GM10248 (cell line): ENCODE measurements at regions not wholly inside any gene's neighbourhood (a gene's known extent, or its start where the extent isn't known, plus 50 kb on each side); places are given as distances from the start of the nearest gene placed in this dataset.

Source experiments
- CTCF ChIA-PET: fragments of 300-600 bp; sonication (Branson Sonifier 250); formaldehyde crosslinking; extraction: SDS; loops from one replicate; lab custom pipeline; 2021; ENCODE audit warnings: antibody characterized with exemption; lab: Yijun Ruan, JAX
- POLR2A ChIA-PET: fragments of 350-650 bp; sonication (Branson Sonifier 250); formaldehyde crosslinking; extraction: SDS; loops from one replicate; lab custom pipeline; 2020; ENCODE audit warnings: antibody characterized with exemption; lab: Yijun Ruan, JAX
- DNase-seq: peaks from one replicate; pipeline ENCODE4 v3.0.0; 2012; ENCODE audit errors: extremely low spot score
- CTCF ChIP-seq: IDR thresholded peaks from 2 replicates; pipeline ENCODE4 v1.5.1; 2012; ENCODE audit warnings: mild to moderate bottlenecking, low read depth; ENCODE audit errors: extremely low read depth, missing control alignments, control extremely low read depth

- no peak for TF ChIP-seq CTCF
- CTCF ChIA-PET = interaction anchor here (0.8 to 2.0 kb wide), 4 partner anchors 12 to 411 kb away, joined by 3 to 7 read pairs (median 4); no protein-coding TSS in a partner anchor
Observed at GRCh38 chr12:75937486-75937885, 94.1 kb downstream of the PHLDA1 start.

GRCh38 chr12:75936515-75937440 is 94.8 kb downstream of the PHLDA1 start:
- no peak for DNase-seq
- ChIA-PET CTCF (interaction anchor here (0.8 to 2.0 kb wide), 5 partner anchors 13 to 410 kb away, joined by 3 to 7 read pairs (median 5); no protein-coding TSS in a partner anchor), POLR2A (interaction anchor here (0.9 kb wide), 1 partner anchor 9 kb away, joined by 3 read pairs; no protein-coding TSS in a partner anchor)
- TF ChIP-seq CTCF = no peak

More at GRCh38 chr12:75937486-75937885, 94.1 kb downstream of the PHLDA1 start:
- POLR2A ChIA-PET = interaction anchor here (0.9 kb wide), 1 partner anchor 9 kb away, joined by 3 read pairs; no protein-coding TSS in a partner anchor
- no peak for DNase-seq

- DNase-seq = no peak
- TF ChIP-seq CTCF = no peak
- POLR2A ChIA-PET = interaction anchor here (1.6 kb wide), 1 partner anchor 96 kb away, joined by 3 read pairs; the partner anchor contains the start of gene PHLDA1
- CTCF ChIA-PET = interaction anchor here (1.1 to 1.8 kb wide), 3 partner anchors 18 to 95 kb away, joined by 4 to 5 read pairs (median 5); no protein-coding TSS in a partner anchor
Observed at GRCh38 chr12:75935539-75936242, 95.9 kb downstream of the PHLDA1 start.

- ChIA-PET POLR2A (no interaction called here), CTCF (interaction anchor here (1.7 kb wide), 1 partner anchor 25 kb away, joined by 4 read pairs; no protein-coding TSS in a partner anchor)
- TF ChIP-seq CTCF = no peak
- no peak for DNase-seq
Observed at GRCh38 chr12:75933101-75933500, 98.5 kb downstream of the PHLDA1 start.

GRCh38 chr12:75932241-75932640 is 99.3 kb downstream of the PHLDA1 start:
- CTCF ChIA-PET = interaction anchor here (1.7 kb wide), 1 partner anchor 24 kb away, joined by 4 read pairs; no protein-coding TSS in a partner anchor
- TF ChIP-seq CTCF = no peak
- POLR2A ChIA-PET = no interaction called here
- no peak for DNase-seq

- ChIA-PET CTCF (interaction anchor here (2.0 kb wide), 1 partner anchor 12 kb away, joined by 6 read pairs; no protein-coding TSS in a partner anchor), POLR2A (no interaction called here)
- DNase-seq = no peak
- no peak for TF ChIP-seq CTCF
Observed at GRCh38 chr12:75923964-75924666, 107.5 kb downstream of the PHLDA1 start.
